K562 (cell line): ENCODE measurements at regions not wholly inside any gene's neighbourhood (a gene's known extent, or its start where the extent isn't known, plus 50 kb on each side); places are given as distances from the start of the nearest gene placed in this dataset.

Experiments
- ATAC-seq: fragments of 200-7000 bp; cut with Tn5 transposase; 3 replicates; pipeline ENCODE4 v1.9.1; 2020; ENCODE audit warnings: moderate library complexity
- BruUV-seq: library from RNA; stranded (reverse); fragments of 400-500 nt; replicated peaks from 2 replicates; lab custom pipeline; 2021; lab: Mats Ljungman, UMichigan
- CTCF ChIA-PET: fragments of 300-600 bp; formaldehyde crosslinking; extraction: SDS; loops from one replicate; lab custom pipeline; 2021; ENCODE audit warnings: low intra/inter-chr PET ratio; lab: Yijun Ruan, JAX
- POLR2A ChIA-PET: fragments of 300-600, 350-650 bp; sonication (Branson Sonifier 250); formaldehyde crosslinking; extraction: SDS; loops from one replicate; lab custom pipeline; 2021; ENCODE audit warnings: antibody characterized with exemption, inconsistent platforms; lab: Yijun Ruan, JAX
- DNase-seq, 4 experiments: peaks; one replicate each; pipeline versions ENCODE4 v3.0.0 to v3.0.0-alpha.2; 2011 to 2018; ENCODE audit warnings: low spot score in 3 of 4, mixed read lengths in 3 of 4; ENCODE audit errors: extremely low read depth in 1 of 4
- FAIRE-seq: peaks from 2 replicates; lab custom pipeline; 2011; peaks lifted over from hg19 to GRCh38; lab: Jason Lieb, UNC
- H2AFZ ChIP-seq: 2 replicates; pipeline ENCODE4 v1.6.0; 2011; ENCODE audit warnings: low read depth, low read length, control low read depth, inconsistent platforms
- H3K27ac ChIP-seq: fragments of 200-600 bp; 3 replicates; pipeline ENCODE4 v1.8.0; 2011; ENCODE audit warnings: low read depth, mild to moderate bottlenecking, control low read depth, inconsistent platforms, low read length, moderate library complexity, mixed read lengths; ENCODE audit errors: extremely low read depth
- H3K27me3 ChIP-seq, 2 experiments: fragments of 300-600 bp in 1 of 2; 2 replicates in 1 of 2; 3 replicates in 1 of 2; pipeline versions ENCODE4 v1.6.0 to v1.8.0; 2011; ENCODE audit warnings: inconsistent platforms in 2 of 2, low read length in 2 of 2, mild to moderate bottlenecking in 1 of 2, mixed read lengths in 1 of 2, moderate library complexity in 1 of 2; ENCODE audit not compliant: control insufficient read depth in 2 of 2, insufficient read depth in 2 of 2
- H3K36me3 ChIP-seq: fragments of 300-600 bp; 3 replicates; pipeline ENCODE4 v1.8.0; 2011; ENCODE audit warnings: mild to moderate bottlenecking, low read length, inconsistent platforms; ENCODE audit not compliant: control insufficient read depth, insufficient read depth
- H3K4me1 ChIP-seq, 2 experiments: fragments of 200-600 bp in 1 of 2; replicated peaks in 1 of 2; 2 replicates in 1 of 2; 3 replicates in 1 of 2; pipeline versions ENCODE4 v1.5.1 to v1.8.0; 2011; ENCODE audit warnings: inconsistent platforms in 2 of 2, low read length in 2 of 2, mild to moderate bottlenecking in 1 of 2, mixed read lengths in 1 of 2, moderate library complexity in 1 of 2; ENCODE audit not compliant: control insufficient read depth in 2 of 2, insufficient read depth in 2 of 2
- H3K4me2 ChIP-seq: 2 replicates; pipeline ENCODE4 v1.6.1; 2011; ENCODE audit warnings: low read length, control low read depth, inconsistent platforms, mixed read lengths; ENCODE audit not compliant: insufficient read depth
- H3K4me3 ChIP-seq: fragments of 200-600 bp; sonication (generic), shearing (Covaris generic); 2 replicates; pipeline ENCODE4 v1.5.1; 2016; ENCODE audit warnings: control low read depth, inconsistent platforms
- H3K79me2 ChIP-seq: fragments of 200-600 bp; 3 replicates; pipeline ENCODE4 v1.8.0; 2011; ENCODE audit warnings: low read length, inconsistent platforms; ENCODE audit not compliant: control insufficient read depth, insufficient read depth
- H3K9ac ChIP-seq, 2 experiments: 2 replicates each; pipeline versions ENCODE4 v1.6.0 to v1.6.1; 2011; ENCODE audit warnings: low read depth in 2 of 2, low read length in 2 of 2, control low read depth in 1 of 2, inconsistent platforms in 1 of 2, mild to moderate bottlenecking in 1 of 2, mixed read lengths in 1 of 2; ENCODE audit not compliant: insufficient read depth in 1 of 2
- H3K9me1 ChIP-seq: one replicate; pipeline ENCODE4 v1.6.0; 2011; ENCODE audit warnings: inconsistent platforms, mild to moderate bottlenecking, low read length, moderate library complexity; ENCODE audit not compliant: control insufficient read depth, insufficient read depth
- H3K9me3 ChIP-seq: replicated peaks from 2 replicates; pipeline ENCODE4 v1.5.1; 2011; ENCODE audit warnings: low read depth, low read length, inconsistent platforms; ENCODE audit not compliant: control insufficient read depth, insufficient read depth
- H4K20me1 ChIP-seq: replicated peaks from 2 replicates; pipeline ENCODE4 v1.6.1; 2011; ENCODE audit warnings: low read length, inconsistent platforms, mixed read lengths; ENCODE audit not compliant: control insufficient read depth, insufficient read depth
- BRD4 ChIP-seq: fragments of 200-600 bp; sonication (generic); IDR thresholded peaks from 2 replicates; pipeline ENCODE4 v1.6.1; 2017; ENCODE audit warnings: inconsistent platforms
- KDM2B ChIP-seq: fragments of 250-450 bp; sonication (Bioruptor Pico); IDR thresholded peaks from 2 replicates; pipeline ENCODE4 v1.8.0; 2021; ENCODE audit warnings: mild to moderate bottlenecking, moderate library complexity
- NFIX ChIP-seq: fragments of 250-450 bp; sonication (Bioruptor Pico); IDR thresholded peaks from 2 replicates; pipeline ENCODE4 v1.4.0; 2020; ENCODE audit warnings: low read depth, mild to moderate bottlenecking, moderate library complexity
- PBX2 ChIP-seq, 2 experiments: IDR thresholded peaks in 1 of 2; conservative IDR thresholded peaks in 1 of 2; 2 replicates each; pipeline ENCODE4 v1.6.1; 2016; ENCODE audit warnings: low read depth in 2 of 2, mild to moderate bottlenecking in 1 of 2, missing compliant biosample characterization in 1 of 2, missing genetic modification characterization in 1 of 2, moderate library complexity in 1 of 2
- PURB ChIP-seq: sonication (generic); formaldehyde crosslinking; IDR thresholded peaks from 2 replicates; pipeline ENCODE4 v1.9.0; 2021; ENCODE audit warnings: low read depth, mild to moderate bottlenecking, missing genetic modification reagents
- TEAD2 ChIP-seq: fragments of 450-650 bp; IDR thresholded peaks from 2 replicates; pipeline ENCODE4 v1.6.1; 2016; ENCODE audit warnings: missing genetic modification characterization, control low read depth, missing compliant biosample characterization
- ZEB2 ChIP-seq: fragments of 450-650 bp; IDR thresholded peaks from 2 replicates; pipeline ENCODE4 v1.6.1; 2016
- ZNF699 ChIP-seq: fragments of 250-450 bp; sonication (Bioruptor Pico); IDR thresholded peaks from 2 replicates; pipeline ENCODE4 v1.8.0; 2021; ENCODE audit warnings: mild to moderate bottlenecking, moderate library complexity; ENCODE audit not compliant: insufficient replicate concordance
- ZZZ3 ChIP-seq: fragments of 450-650 bp; IDR thresholded peaks from 2 replicates; pipeline ENCODE4 v1.6.1; 2016; ENCODE audit warnings: antibody characterized with exemption, mild to moderate bottlenecking, moderate library complexity
- WGBS: fragments of 100-300 bp; shearing (Covaris generic); methylation state at CpG from one replicate; pipeline ENCODE4 v1.1.6; 2016; ENCODE audit warnings: low coverage, mixed read lengths; ENCODE audit not compliant: insufficient coverage; ENCODE audit errors: missing lambda C conversion rate; 5-methylcytosine and 5-hydroxymethylcytosine counted together
- in situ Hi-C: fragments of 300-500 bp; cut with MboI; formaldehyde crosslinking; loops from 4 replicates; pipeline ENCODE4 v1.15.0; 2018; ENCODE audit warnings: inconsistent platforms, mixed read lengths
- intact Hi-C: fragments of 100-400 bp; cut with micrococcal nuclease; formaldehyde crosslinking; loops from 2 replicates; pipeline ENCODE4 v1.14.2; 2022
- TF ChIP-seq, protein P1 (sequence below): sonication (generic); formaldehyde crosslinking; IDR thresholded peaks from 2 replicates; pipeline ENCODE4 v1.9.0; 2022; ENCODE audit warnings: mild to moderate bottlenecking, missing genetic modification reagents
- TF ChIP-seq, protein P2 (sequence below): sonication (generic); formaldehyde crosslinking; IDR thresholded peaks from 2 replicates; pipeline ENCODE4 v1.8.0; 2023; ENCODE audit warnings: mild to moderate bottlenecking, missing genetic modification reagents

DNA sequence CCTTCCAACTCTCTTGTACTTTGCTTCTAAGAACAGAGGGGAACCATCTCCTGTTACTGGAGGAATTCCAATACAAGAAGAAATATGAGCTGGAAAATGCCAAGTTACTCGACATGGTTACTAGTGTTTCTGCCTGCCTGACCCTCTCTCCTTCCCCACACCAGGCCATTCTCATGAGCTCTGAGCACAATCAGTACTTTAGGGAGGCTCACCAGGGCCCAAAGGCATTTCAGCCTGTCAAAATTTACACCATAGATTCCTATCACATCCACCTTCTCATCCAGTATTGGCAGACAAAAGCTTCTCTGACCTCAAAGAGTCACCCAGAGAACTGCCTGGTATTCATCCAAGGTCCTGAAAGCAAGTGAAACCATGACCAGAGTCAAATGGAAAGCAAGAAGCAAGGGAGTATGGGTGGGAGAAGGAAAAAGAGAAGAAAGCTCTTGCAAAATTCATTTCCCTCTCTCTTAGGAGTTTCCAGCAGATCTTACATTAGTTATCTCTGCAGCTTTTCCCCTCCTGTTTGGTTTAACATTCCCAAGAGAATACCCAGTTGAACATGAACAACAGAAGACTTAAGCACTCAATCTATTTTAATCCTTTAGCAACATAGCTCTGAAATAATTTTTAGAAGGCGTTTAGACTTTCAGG lies 58.7 kb upstream of the NCAM1 start:
- TF ChIP-seq BRD4 (no peak), PURB (CRISPR knock-in tag) (no peak), ZNF699 (CRISPR knock-in tag) (no peak)
- intact Hi-C loops = no loop called here
- Histone ChIP-seq H3K4me3 (no peak overlapping the region), H3K9me1 (no peaks in the 10 kb centered on the region), H3K79me2 (no peaks in the 10 kb centered on the region), H3K9me3 (no peaks in the 10 kb centered on the region), H3K27me3 (no peaks in the 10 kb centered on the region), H3K27ac (no peak overlapping the region), H3K36me3 (no peaks in the 10 kb centered on the region), H3K9ac (no peak overlapping the region), H2AFZ (no peak overlapping the region), H3K4me2 (no peak overlapping the region), H4K20me1 (no peaks in the 10 kb centered on the region; the same call in 1 of the 2 replicates), H3K4me1 (no peaks in the 10 kb centered on the region)
- DNase-seq (no peak), ATAC-seq (no peak), FAIRE-seq (no peak)
- WGBS = 0% methylated on average over 2 of the region's 2 CpGs
- POLR2A ChIA-PET = no interaction called here
- in situ Hi-C loops = no loop called here
- CTCF ChIA-PET = no interaction called here
- BruUV-seq = no TSS peak

- Histone ChIP-seq H3K4me3 (no peak overlapping the region), H3K4me2 (no peak overlapping the region), H4K20me1 (no peaks in the 10 kb centered on the region; the same call in 1 of the 2 replicates), H3K9me3 (no peaks in the 10 kb centered on the region), H3K9ac (no peak overlapping the region), H3K27me3 (no peaks in the 10 kb centered on the region), H3K79me2 (no peaks in the 10 kb centered on the region), H3K9me1 (no peaks in the 10 kb centered on the region), H3K4me1 (no peaks in the 10 kb centered on the region), H3K27ac (no peak overlapping the region), H2AFZ (no peak overlapping the region), H3K36me3 (no peaks in the 10 kb centered on the region)
- BruUV-seq = no TSS peak
- CTCF ChIA-PET = no interaction called here
- in situ Hi-C loops = no loop called here
- DNase-seq (no peak), FAIRE-seq (no peak), ATAC-seq (no peak)
- WGBS = 0% methylated on average over 5 of the region's 5 CpGs
- POLR2A ChIA-PET = no interaction called here
- intact Hi-C loops = no loop called here
- TF ChIP-seq TEAD2 (tag) = no peak
- TF ChIP-seq PBX2 (CRISPR knock-in tag; IDR thresholded peaks at IDR 0.05; ENCODE audit: low read depth) = no peak
- no peak for TF ChIP-seq PBX2 (tag; conservative IDR thresholded peaks at IDR 0.05; ENCODE audit: low read depth)
- no peak for TF ChIP-seq ZEB2
- TF ChIP-seq KDM2B (CRISPR knock-in tag) = no peak
- TF ChIP-seq NFIX = no peak
- TF ChIP-seq, protein P1, sequence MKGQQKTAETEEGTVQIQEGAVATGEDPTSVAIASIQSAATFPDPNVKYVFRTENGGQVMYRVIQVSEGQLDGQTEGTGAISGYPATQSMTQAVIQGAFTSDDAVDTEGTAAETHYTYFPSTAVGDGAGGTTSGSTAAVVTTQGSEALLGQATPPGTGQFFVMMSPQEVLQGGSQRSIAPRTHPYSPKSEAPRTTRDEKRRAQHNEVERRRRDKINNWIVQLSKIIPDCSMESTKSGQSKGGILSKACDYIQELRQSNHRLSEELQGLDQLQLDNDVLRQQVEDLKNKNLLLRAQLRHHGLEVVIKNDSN = no peak
- TF ChIP-seq, protein P2, sequence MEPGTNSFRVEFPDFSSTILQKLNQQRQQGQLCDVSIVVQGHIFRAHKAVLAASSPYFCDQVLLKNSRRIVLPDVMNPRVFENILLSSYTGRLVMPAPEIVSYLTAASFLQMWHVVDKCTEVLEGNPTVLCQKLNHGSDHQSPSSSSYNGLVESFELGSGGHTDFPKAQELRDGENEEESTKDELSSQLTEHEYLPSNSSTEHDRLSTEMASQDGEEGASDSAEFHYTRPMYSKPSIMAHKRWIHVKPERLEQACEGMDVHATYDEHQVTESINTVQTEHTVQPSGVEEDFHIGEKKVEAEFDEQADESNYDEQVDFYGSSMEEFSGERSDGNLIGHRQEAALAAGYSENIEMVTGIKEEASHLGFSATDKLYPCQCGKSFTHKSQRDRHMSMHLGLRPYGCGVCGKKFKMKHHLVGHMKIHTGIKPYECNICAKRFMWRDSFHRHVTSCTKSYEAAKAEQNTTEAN = no peak
- no peak for TF ChIP-seq ZZZ3
Observed at GRCh38 chr11:112903340-112903739, 57.9 kb upstream of the NCAM1 start.
